ENCODE measurements at regions not wholly inside any gene's neighbourhood (a gene's known extent, or its start where the extent isn't known, plus 50 kb on each side); places are given as distances from the start of the nearest gene placed in this dataset.
A peak's percentile ranks its signal among the peaks of the same experiment; 100 is the strongest.

DNA sequence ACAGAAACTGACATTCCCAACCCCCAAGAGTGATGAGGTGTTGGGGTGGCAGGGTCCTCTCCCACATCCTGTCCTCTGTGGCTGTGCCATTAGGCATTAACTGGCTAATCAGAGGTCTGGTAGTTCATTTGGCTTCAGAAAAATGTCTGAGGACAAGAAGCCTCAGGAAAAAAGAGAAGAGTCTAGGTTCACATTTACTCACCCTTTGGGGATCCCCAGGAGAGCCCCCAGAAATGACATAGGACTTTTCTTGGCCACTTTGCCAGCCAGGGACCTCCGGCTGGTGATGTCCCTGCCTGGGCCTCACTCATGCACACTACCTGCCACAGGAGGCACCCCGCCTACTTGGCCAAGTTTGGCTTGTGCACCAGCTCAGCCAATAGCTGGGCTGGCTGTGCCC lies 173.0 kb downstream of the RBM46 start:
- no peak for ATAC-seq (replicated peaks in 6 of 8)
- in situ Hi-C loops (cut with MboI; ENCODE audit: low pct_unique_long_range_greater_than_20kb in 2 of 9, low sequenced_read_pairs in 9 of 9, unreplicated experiment in 9 of 9), result no loop called here
- 17 to 82% methylated on average over 1 to 2 of the region's 2 CpGs; no CpG with 5 or more reads in 8 of the 10 experiments for WGBS, 10 experiments
- Histone ChIP-seq H3K27ac (no peak overlapping the region), H3K4me3 (no peak overlapping the region), H3K4me1 (replicated peaks in 1 of 2) (no peaks in the 10 kb centered on the region)

DNA sequence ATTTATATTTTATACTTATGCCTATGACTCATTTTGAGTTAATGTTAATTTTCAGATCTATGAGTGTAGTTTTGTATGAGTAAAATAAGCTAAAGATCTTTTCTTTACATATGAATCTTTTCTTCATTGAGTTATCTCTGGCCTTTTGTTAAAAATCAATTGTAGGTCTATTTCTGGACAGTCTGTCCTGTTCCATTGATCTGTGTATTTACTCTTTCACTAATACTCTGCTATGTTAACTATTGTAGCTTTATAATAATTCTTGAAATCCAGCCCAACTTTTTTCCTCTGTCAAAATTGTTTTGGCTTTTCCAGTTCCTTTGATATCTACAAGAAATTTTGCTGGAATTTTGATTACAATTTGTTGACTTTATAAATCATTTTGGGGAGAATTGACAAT lies 177.0 kb downstream of the RBM46 start:
- no peak overlapping the region for H3K27ac ChIP-seq
- no peak for ATAC-seq (replicated peaks in 6 of 8)
- in situ Hi-C loops (cut with MboI; ENCODE audit: low pct_unique_long_range_greater_than_20kb in 2 of 9, low sequenced_read_pairs in 9 of 9, unreplicated experiment in 9 of 9), result no loop called here

DNA sequence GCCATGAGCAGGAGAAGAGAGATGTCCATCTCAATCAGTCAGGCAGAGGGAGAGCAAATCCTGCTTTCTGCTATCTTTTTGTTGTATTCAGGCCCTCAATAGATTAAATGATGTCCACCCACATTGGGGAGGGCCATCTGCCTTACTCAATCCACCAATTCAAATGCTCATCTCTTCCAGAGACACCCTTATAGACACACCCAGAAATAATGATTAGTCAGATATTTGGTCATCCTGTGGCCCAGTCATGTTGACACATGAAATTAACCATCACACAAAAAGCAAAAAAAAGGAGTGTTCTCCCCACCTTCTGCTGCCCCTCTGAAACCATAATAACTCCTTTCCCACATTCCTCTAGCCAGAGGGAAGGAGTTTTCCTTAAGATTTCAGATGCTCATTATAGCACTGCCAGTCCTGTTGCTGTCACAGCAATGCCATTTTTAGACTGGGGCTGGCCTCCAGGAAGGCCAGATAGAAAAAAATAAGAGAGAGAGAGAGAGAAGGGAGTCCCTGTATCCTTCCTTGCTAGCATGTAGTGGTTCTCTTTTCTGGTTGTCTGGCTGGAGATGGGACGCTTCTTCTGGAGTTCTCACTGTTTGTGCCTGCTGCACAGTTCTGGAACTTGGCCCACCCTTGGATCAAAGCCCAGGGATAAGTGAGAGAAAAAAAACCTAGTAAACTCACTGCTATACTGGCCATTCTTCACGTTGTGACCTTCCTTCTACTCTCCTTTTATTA lies 177.7 kb downstream of the RBM46 start:
- Histone ChIP-seq H3K4me1 (replicated peaks in 1 of 2) (no peaks in the 10 kb centered on the region), H3K27ac (no peak overlapping the region), H3K4me3 (no peak overlapping the region)
- in situ Hi-C loops (cut with MboI; ENCODE audit: low pct_unique_long_range_greater_than_20kb in 2 of 9, low sequenced_read_pairs in 9 of 9, unreplicated experiment in 9 of 9), result no loop called here
- WGBS, 10 experiments, result 0 to 82% (median 41%) methylated on average over 1 to 2 of the region's 2 CpGs; no CpG with 5 or more reads in 2 of the 10 experiments
- ATAC-seq (replicated peaks in 6 of 8), result peak in 3 of 8 experiments; percentile 42 to 80 (median 60)

More for the DNA sequence above, 177.0 kb downstream of the RBM46 start:
- Histone ChIP-seq H3K4me3 (no peak overlapping the region), H3K4me1 (replicated peaks in 1 of 2) (no peaks in the 10 kb centered on the region)

DNA sequence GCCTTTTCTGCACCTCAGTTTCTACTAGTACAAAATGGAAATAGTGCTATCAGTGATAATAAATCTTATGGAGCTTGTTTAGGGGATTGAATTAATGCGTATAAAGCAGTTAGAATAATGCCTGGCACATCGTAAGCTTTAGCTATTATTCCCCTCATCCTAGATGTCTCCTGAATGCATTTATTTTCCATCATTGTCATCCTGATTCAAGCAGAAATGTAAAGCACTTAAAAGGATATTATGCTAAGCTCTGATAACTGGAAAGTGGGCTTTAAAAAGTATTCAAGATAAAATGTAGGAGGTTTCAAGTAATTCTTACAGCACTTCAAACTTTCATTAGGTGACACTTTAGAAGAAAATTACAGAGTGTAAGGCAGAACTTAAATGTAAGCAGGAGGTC lies 178.7 kb downstream of the RBM46 start:
- Histone ChIP-seq H3K4me1 (replicated peaks in 1 of 2) (no peaks in the 10 kb centered on the region), H3K27ac (no peak overlapping the region), H3K4me3 (no peak overlapping the region)
- ATAC-seq (replicated peaks in 6 of 8), result no peak
- in situ Hi-C loops (cut with MboI; ENCODE audit: low pct_unique_long_range_greater_than_20kb in 2 of 9, low sequenced_read_pairs in 9 of 9, unreplicated experiment in 9 of 9), result no loop called here
- WGBS, 10 experiments, result 30 to 83% (median 57%) methylated on average over 1 to 2 of the region's 2 CpGs; no CpG with 5 or more reads in 1 of the 10 experiments

DNA sequence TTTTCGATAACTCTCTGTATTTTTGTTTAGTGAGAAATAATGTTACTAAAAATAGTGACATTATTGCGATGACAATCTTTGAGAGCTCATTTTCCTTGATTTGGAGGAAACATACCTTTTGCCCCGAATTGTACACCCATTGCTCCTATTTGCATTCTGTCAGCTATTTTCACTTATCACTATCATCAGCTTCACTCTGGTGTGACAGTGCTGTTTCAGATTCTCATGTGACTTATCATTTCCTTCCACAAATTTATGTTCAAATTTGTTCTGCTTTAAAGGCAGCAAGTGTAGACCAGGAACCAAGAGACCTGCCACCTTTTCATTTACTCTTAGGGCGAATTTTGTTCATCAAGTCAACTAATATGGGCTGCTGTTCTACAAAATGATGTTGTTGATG lies 179.4 kb downstream of the RBM46 start:
- 2 to 100% (median 71%) methylated on average over 1 to 4 of the region's 4 CpGs for WGBS, 10 experiments
- in situ Hi-C loops (cut with MboI; ENCODE audit: low pct_unique_long_range_greater_than_20kb in 2 of 9, low sequenced_read_pairs in 9 of 9, unreplicated experiment in 9 of 9), result no loop called here
- Histone ChIP-seq H3K4me3 (no peak overlapping the region), H3K4me1 (replicated peaks in 1 of 2) (no peaks in the 10 kb centered on the region), H3K27ac (no peak overlapping the region)
- ATAC-seq (replicated peaks in 6 of 8), result no peak

DNA sequence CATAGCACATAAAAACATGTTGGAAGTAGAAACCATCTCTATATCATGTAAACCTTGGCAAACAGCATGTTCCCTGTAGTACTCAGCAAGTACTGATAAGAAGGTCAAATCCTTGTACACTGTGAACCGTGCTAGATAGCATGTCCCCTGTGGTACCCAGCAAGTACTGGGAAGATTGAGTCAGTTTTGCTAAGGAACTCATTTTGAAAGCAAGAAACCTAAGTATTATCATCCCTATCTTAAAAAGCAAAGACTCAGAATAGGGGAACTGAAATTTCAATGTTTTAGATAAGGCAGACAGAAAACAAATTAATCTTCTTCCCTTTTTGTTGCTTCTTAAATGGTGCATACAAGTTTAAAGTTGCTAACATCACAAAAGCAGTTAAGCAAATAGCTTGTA lies 180.2 kb downstream of the RBM46 start:
- no peak for ATAC-seq (replicated peaks in 6 of 8)
- 0 to 100% (median 71%) methylated on average over 1 of the region's 1 CpG; no CpG with 5 or more reads in 1 of the 10 experiments for WGBS, 10 experiments
- in situ Hi-C loops (cut with MboI; ENCODE audit: low pct_unique_long_range_greater_than_20kb in 2 of 9, low sequenced_read_pairs in 9 of 9, unreplicated experiment in 9 of 9), result no loop called here
- no peaks in the 10 kb centered on the region for H3K4me1 ChIP-seq (replicated peaks in 1 of 2)
- no peak overlapping the region for H3K4me3 ChIP-seq
- no peak overlapping the region for H3K27ac ChIP-seq

DNA sequence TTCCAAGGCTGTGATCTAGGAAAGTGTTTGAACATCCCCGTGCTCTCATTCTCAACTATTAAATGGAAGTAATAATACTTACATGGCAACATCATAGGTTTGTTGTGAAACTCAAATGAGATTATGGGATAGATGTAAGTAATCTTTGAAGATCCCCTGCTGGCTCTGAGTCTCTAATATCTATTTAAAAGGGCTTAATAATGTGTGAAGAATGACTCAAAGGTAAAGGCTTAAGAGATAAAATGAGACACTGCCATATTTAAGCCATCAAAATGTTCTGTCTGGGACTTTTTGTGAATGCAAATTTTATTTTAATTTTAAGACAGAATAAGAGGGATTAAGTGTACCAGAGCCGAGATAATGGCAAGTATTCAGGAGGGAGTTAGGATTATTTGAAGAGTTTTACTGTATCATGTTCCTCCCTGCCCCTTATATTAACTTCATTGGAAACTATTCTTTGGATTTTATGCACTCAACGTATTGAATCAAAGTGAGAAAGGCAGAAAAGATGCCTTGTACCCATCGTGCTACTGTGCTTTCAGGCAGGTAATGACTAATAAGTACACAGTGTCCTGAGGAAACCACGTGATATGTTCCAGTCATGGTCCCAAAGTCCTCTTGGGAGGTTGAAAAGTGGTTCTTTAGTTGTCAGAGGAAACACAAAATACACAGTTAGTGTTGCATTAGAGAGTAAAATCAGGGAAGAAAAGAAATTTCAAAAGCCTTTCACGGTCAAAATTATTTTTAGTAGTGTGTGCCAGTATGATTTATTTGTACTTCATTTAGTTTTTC lies 192.4 kb downstream of the RBM46 start:
- in situ Hi-C loops (cut with MboI; ENCODE audit: low pct_unique_long_range_greater_than_20kb in 2 of 9, low sequenced_read_pairs in 9 of 9, unreplicated experiment in 9 of 9), result no loop called here
- 6 to 93% (median 82%) methylated on average over 2 to 6 of the region's 6 CpGs; no CpG with 5 or more reads in 1 of the 10 experiments for WGBS, 10 experiments
- no peak for ATAC-seq (replicated peaks in 6 of 8)
- Histone ChIP-seq H3K4me3 (no peak overlapping the region), H3K27ac (no peak overlapping the region), H3K4me1 (replicated peaks in 1 of 2) (no peaks in the 10 kb centered on the region)

DNA sequence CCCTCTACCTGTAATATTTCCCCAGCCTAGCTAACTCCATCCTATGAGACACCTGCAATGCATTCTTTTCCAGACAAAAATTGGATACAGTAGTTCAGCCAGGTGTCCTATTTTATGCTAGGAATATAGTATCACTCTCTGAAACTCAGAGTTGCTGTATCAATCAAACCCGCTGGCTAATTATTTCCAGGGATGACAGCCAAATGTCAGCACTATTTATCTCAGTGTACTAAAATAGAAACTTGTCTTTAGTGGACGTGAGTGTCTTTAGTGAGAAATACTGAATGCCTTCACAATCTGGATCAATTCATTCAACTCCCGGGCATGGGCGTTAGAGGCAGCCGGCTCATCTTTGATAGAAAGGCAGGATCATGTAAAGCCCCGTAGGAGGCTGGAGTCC lies 196.2 kb downstream of the RBM46 start:
- H3K27ac ChIP-seq, result no peak overlapping the region
- 33 to 100% (median 82%) methylated on average over 1 to 6 of the region's 6 CpGs; no CpG with 5 or more reads in 1 of the 10 experiments for WGBS, 10 experiments
- no peaks in the 10 kb centered on the region for H3K4me1 ChIP-seq (replicated peaks in 1 of 2)
- no peak overlapping the region for H3K4me3 ChIP-seq
- in situ Hi-C loops (cut with MboI; ENCODE audit: low pct_unique_long_range_greater_than_20kb in 2 of 9, low sequenced_read_pairs in 9 of 9, unreplicated experiment in 9 of 9), result loop anchor here in 4 of 9 experiments (25.0 kb wide), 1 partner anchor 385 kb away; no protein-coding TSS in a partner anchor
- no peak for ATAC-seq (replicated peaks in 6 of 8)

DNA sequence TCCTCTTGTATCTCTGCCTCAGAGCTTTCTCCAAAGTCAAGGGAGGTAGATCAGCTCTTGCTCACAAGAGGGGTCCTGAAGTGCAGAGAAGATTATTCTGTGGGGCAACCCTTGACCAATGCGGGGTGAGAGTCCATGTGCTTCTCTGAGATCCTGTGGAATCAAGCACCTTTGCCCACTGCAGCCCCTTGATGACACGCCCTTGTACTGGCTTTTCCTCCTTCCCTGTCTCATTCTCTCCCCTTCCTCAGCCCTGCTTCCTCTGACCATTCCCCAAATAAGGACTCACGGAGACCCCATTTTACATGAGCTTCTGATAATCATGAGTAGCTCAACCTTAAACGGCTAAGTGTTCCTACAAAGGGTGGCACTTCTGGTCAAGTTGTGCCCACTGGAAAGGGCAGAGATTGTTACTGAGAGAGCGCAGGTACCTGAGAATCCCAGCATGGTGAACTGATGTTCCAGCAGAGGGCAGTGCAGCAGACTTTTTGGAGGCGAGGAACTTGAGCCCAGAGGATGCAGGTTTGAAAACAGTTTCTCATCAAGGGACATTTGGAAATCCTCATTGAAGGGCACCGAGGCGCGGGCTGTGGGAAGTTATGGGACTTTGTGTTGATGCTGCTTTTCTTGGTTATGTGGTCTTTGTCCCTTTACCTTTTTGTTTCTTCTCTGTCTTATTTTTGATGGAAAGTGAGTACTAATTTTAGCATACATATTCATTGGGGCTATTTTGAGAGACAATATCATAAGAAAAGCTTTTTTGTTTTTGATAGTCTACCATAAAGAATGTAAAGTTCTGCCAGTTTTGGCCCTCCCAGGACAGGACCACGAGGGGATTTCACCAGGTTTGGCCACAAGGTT lies 201.3 kb downstream of the RBM46 start:
- in situ Hi-C loops (cut with MboI; ENCODE audit: low pct_unique_long_range_greater_than_20kb in 2 of 9, low sequenced_read_pairs in 9 of 9, unreplicated experiment in 9 of 9), result loop anchor here in 5 of 9 experiments (10.0 to 25.0 kb wide), 2 partner anchors 380 to 382 kb away; no protein-coding TSS in a partner anchor

DNA sequence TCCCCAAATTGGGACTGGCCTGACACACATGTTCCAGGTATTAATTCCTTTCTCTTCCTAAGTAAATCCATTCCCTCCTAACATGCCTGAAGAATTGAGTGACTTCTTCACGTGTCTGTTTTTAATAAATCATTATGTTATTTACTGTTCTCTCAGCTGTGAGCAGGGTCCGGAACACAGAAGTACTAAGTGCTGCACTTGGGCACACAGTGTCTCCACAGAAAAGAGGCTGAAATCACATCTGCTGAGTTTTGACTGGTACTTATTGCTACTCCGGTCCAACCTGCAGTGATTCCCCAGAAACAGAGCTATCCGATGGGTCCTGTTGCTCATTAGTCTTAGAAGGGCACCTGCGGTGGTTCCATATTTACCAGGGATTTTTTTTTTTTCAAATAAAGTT lies 202.6 kb downstream of the RBM46 start:
- in situ Hi-C loops (cut with MboI; ENCODE audit: low pct_unique_long_range_greater_than_20kb in 2 of 9, low sequenced_read_pairs in 9 of 9, unreplicated experiment in 9 of 9), result loop anchor here in 5 of 9 experiments (10.0 to 25.0 kb wide), 2 partner anchors 379 to 381 kb away; no protein-coding TSS in a partner anchor
- no peak for ATAC-seq (replicated peaks in 6 of 8)
- Histone ChIP-seq H3K4me1 (replicated peaks in 1 of 2) (no peaks in the 10 kb centered on the region), H3K27ac (no peak overlapping the region), H3K4me3 (no peak overlapping the region)
- 10 to 100% (median 54%) methylated on average over 1 to 5 of the region's 5 CpGs; no CpG with 5 or more reads in 3 of the 10 experiments for WGBS, 10 experiments

More for the DNA sequence above, 201.3 kb downstream of the RBM46 start:
- peak in 6 of 8 experiments; percentile 42 to 95 (median 70) for ATAC-seq (replicated peaks in 6 of 8)
- no peak overlapping the region for H3K4me3 ChIP-seq
- 0 to 54% (median 25%) methylated on average over 2 to 8 of the region's 10 CpGs for WGBS, 10 experiments
- no peaks in the 10 kb centered on the region for H3K4me1 ChIP-seq (replicated peaks in 1 of 2)
- H3K27ac ChIP-seq, result no peak overlapping the region

DNA sequence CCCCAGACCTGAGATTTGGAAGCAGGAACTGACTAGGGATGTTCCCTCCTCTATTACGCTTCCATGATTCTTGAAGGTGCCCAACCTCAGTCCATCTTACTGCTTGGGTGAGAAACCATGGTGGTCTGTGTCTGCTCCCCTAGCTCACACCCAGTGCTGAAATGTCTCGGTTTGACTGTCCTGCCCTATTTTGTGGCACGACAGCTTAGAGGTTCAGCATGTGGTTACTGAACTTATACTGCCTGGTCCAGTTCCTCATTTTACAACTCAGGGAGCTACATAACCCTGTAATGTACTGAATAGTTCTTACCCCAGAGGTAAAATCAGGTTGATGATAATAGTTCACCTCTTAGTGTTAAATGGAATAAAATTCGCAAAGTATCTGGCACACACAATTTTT lies 203.1 kb downstream of the RBM46 start:
- H3K4me3 ChIP-seq, result no peak overlapping the region

DNA sequence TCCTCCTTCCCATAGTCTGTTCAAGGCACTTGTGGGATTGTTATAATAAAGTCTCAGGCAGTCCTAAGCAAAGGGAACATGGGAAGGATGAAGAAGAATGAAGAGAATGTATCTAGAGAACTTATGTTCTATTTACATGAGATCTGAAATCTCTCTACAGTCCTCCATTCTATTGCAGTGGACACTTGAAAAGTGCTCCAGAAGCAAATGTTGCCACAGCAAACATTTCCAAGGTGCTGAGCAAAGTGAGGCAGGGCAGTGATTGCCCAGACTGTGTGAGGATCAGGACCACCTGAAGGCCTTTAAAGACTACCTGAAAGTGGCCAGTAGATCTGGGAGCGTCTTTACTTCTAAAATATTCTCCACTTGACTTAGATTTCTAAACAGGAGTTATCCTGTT lies 203.5 kb downstream of the RBM46 start:
- Histone ChIP-seq H3K27ac (no peak overlapping the region), H3K4me3 (no peak overlapping the region), H3K4me1 (replicated peaks in 1 of 2) (no peaks in the 10 kb centered on the region)
- in situ Hi-C loops (cut with MboI; ENCODE audit: low pct_unique_long_range_greater_than_20kb in 2 of 9, low sequenced_read_pairs in 9 of 9, unreplicated experiment in 9 of 9), result loop anchor here in 5 of 9 experiments (10.0 to 25.0 kb wide), 2 partner anchors 378 to 380 kb away; no protein-coding TSS in a partner anchor
- 17 to 100% (median 40%) methylated on average over 1 of the region's 1 CpG; no CpG with 5 or more reads in 5 of the 10 experiments for WGBS, 10 experiments
- no peak for ATAC-seq (replicated peaks in 6 of 8)

More for the DNA sequence above, 203.1 kb downstream of the RBM46 start:
- in situ Hi-C loops (cut with MboI; ENCODE audit: low pct_unique_long_range_greater_than_20kb in 2 of 9, low sequenced_read_pairs in 9 of 9, unreplicated experiment in 9 of 9), result loop anchor here in 5 of 9 experiments (10.0 to 25.0 kb wide), 2 partner anchors 378 to 381 kb away; no protein-coding TSS in a partner anchor
- WGBS, 10 experiments, result 14 to 100% (median 93%) methylated on average over 1 to 4 of the region's 4 CpGs
- no peak overlapping the region for H3K27ac ChIP-seq
- ATAC-seq (replicated peaks in 6 of 8), result no peak
- no peaks in the 10 kb centered on the region for H3K4me1 ChIP-seq (replicated peaks in 1 of 2)

All from motor neuron (in vitro differentiated cells).